Panc1 (cell line): ENCODE measurements at regions not wholly inside any gene's neighbourhood (a gene's known extent, or its start where the extent isn't known, plus 50 kb on each side); places are given as distances from the start of the nearest gene placed in this dataset.

Experiments used
- CTCF ChIP-seq: fragments of 450-650 bp; IDR thresholded peaks from 2 replicates; pipeline ENCODE4 v1.5.1; 2017; ENCODE audit warnings: mild to moderate bottlenecking
- REST ChIP-seq, 2 experiments: IDR thresholded peaks; 2 replicates each; pipeline ENCODE4 v1.6.1; 2011 to 2012; ENCODE audit warnings: low read depth in 2 of 2, control low read depth in 1 of 2, low read length in 1 of 2, mild to moderate bottlenecking in 1 of 2, moderate library complexity in 1 of 2; ENCODE audit not compliant: insufficient read depth in 1 of 2
- TCF7L2 ChIP-seq: IDR thresholded peaks from 2 replicates; pipeline ENCODE4 v1.6.1; 2011; ENCODE audit warnings: mild to moderate bottlenecking, low read depth, low read length, inconsistent platforms

DNA sequence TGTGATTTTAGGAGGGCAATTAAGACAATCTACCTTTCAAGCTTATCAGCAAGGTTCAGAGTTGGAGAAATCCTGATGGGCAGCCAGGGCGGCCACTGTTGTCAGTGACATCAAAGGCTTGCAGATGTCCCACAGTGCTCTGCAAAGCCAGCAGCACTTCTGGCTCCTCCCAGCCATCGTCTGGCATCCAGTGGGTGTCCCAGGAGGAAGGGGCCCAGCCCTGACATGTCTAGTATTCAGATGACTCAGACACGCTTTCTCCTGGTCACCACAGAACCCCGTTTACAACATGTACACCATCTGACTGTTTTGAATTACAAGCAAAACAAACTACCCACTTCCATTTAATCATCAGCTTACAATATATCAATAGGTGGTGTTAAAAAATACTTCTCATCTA is 61.4 kb downstream of the CYRIA start:
- TF ChIP-seq CTCF, result no peak
- no peak for TF ChIP-seq REST (IDR thresholded peaks at IDR 0.05; ENCODE audit: insufficient read depth in 1 of 2, low read depth in 2 of 2, low read length in 1 of 2)
- TF ChIP-seq TCF7L2, result no peak
